OCI-LY1 (cell line): ENCODE measurements at regions not wholly inside any gene's neighbourhood (a gene's known extent, or its start where the extent isn't known, plus 50 kb on each side); places are given as distances from the start of the nearest gene placed in this dataset.

Experiments used
- EZH2 ChIP-seq: fragments of 200-600 bp; sonication (generic), shearing (Covaris generic); IDR thresholded peaks from 2 replicates; pipeline ENCODE4 v1.8.0; 2017; ENCODE audit warnings: borderline replicate concordance, mixed run types, mild to moderate bottlenecking, antibody characterized with exemption, low read length, moderate library complexity, mixed read lengths
- TF ChIP-seq, protein P1 (sequence below): fragments of 200-600 bp; sonication (generic), shearing (Covaris generic); IDR thresholded peaks from 2 replicates; pipeline ENCODE4 v1.5.1; 2017; ENCODE audit warnings: mild to moderate bottlenecking, antibody characterized with exemption, low read length, moderate library complexity, mixed read lengths

DNA sequence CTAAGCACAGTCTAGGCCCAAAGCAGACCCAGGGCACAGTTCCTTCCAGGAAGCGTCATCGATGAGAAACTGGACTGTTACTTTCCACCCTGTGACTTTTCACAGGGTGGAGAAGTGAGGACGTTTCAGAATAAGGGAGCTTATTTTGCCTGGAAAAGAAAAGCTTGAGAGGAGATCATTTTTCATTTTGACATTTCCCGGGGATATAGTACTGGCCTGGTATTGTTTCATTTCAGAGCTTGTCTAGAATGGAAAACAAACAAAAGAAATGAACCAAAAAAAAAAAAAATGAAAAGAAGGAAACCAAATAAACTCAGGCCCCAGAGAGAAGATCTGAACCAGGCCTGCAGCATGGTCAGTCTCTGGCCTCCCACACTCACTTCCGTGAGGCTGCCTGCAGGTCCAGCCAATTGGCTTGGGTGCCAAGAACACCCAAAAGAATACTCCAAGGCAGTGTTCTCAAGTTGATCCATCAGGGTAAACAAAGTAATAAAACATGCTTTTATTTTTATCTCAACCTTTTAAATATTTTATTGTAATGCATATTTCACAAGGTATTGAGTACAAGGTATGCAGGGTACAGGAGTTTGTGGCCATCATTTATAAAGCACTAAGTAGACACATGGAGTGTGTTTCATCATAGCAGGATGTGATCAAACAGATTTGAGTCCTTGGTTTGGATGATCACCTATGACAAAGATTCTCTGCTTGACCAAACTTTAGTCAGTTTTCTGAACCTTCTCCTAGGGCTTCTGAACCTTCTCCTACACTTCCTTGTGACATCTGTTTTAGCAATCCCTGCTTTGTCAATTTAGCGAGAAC is 176.9 kb upstream of the GGTLC1 start:
- no peak for TF ChIP-seq EZH2
- TF ChIP-seq, protein P1, sequence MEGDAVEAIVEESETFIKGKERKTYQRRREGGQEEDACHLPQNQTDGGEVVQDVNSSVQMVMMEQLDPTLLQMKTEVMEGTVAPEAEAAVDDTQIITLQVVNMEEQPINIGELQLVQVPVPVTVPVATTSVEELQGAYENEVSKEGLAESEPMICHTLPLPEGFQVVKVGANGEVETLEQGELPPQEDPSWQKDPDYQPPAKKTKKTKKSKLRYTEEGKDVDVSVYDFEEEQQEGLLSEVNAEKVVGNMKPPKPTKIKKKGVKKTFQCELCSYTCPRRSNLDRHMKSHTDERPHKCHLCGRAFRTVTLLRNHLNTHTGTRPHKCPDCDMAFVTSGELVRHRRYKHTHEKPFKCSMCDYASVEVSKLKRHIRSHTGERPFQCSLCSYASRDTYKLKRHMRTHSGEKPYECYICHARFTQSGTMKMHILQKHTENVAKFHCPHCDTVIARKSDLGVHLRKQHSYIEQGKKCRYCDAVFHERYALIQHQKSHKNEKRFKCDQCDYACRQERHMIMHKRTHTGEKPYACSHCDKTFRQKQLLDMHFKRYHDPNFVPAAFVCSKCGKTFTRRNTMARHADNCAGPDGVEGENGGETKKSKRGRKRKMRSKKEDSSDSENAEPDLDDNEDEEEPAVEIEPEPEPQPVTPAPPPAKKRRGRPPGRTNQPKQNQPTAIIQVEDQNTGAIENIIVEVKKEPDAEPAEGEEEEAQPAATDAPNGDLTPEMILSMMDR = no peak
